ENCODE measurements at regions not wholly inside any gene's neighbourhood (a gene's known extent, or its start where the extent isn't known, plus 50 kb on each side); places are given as distances from the start of the nearest gene placed in this dataset.

- TF ChIP-seq POLR2A (IDR thresholded peaks at IDR 0.05) (no peak), CTCF (IDR thresholded peaks at IDR 0.05) (no peak)
Measured at GRCh38 chr15:91779960-91780359, 73.5 kb upstream of the SLCO3A1 start.

Data from body of pancreas (tissue), 4 donors.